SJCRH30 (cell line): ENCODE measurements at regions not wholly inside any gene's neighbourhood (a gene's known extent, or its start where the extent isn't known, plus 50 kb on each side); places are given as distances from the start of the nearest gene placed in this dataset.

ENCODE experiments used
- DNase-seq, 2 experiments: peaks; one replicate each; pipeline ENCODE4 v3.0.0-alpha.2; 2015 to 2020
- H3K27ac ChIP-seq: fragments of 250-450 bp; sonication (Bioruptor Pico); 2 replicates; pipeline ENCODE4 v1.5.1; 2020; ENCODE audit warnings: mild to moderate bottlenecking, moderate library complexity
- H3K27me3 ChIP-seq: fragments of 250-450 bp; sonication (Bioruptor Pico); 2 replicates; pipeline ENCODE4 v1.5.1; 2020; ENCODE audit warnings: mild to moderate bottlenecking, moderate library complexity
- H3K36me3 ChIP-seq: fragments of 250-450 bp; sonication (Bioruptor Pico); 2 replicates; pipeline ENCODE4 v1.5.1; 2020; ENCODE audit warnings: mild to moderate bottlenecking, moderate library complexity
- H3K4me1 ChIP-seq: fragments of 250-450 bp; sonication (Bioruptor Pico); 2 replicates; pipeline ENCODE4 v1.5.1; 2020; ENCODE audit warnings: mild to moderate bottlenecking, moderate library complexity
- H3K4me3 ChIP-seq: fragments of 250-450 bp; sonication (Bioruptor Pico); 2 replicates; pipeline ENCODE4 v1.5.1; 2020; ENCODE audit warnings: mild to moderate bottlenecking, moderate library complexity
- H3K9me3 ChIP-seq: fragments of 250-450 bp; sonication (Bioruptor Pico); replicated peaks from 2 replicates; pipeline ENCODE4 v1.5.1; 2020; ENCODE audit warnings: mild to moderate bottlenecking, moderate library complexity

GRCh38 chr14:22462923-22463322 is 126.1 kb downstream of the DAD1 start:
- DNase-seq, result no peak

GRCh38 chr14:22460461-22461195 is 128.4 kb downstream of the DAD1 start:
- H3K4me1 ChIP-seq, result no peaks in the 10 kb centered on the region
- H3K4me3 ChIP-seq, result no peak overlapping the region
- H3K27ac ChIP-seq, result no peak overlapping the region
- no peaks in the 10 kb centered on the region for H3K9me3 ChIP-seq
- no peak for DNase-seq
- H3K36me3 ChIP-seq, result no peaks in the 10 kb centered on the region
- no peaks in the 10 kb centered on the region for H3K27me3 ChIP-seq

More at GRCh38 chr14:22462923-22463322, 126.1 kb downstream of the DAD1 start:
- Histone ChIP-seq H3K27ac (no peak overlapping the region), H3K9me3 (no peaks in the 10 kb centered on the region), H3K36me3 (no peaks in the 10 kb centered on the region), H3K4me1 (no peaks in the 10 kb centered on the region), H3K4me3 (no peak overlapping the region), H3K27me3 (no peaks in the 10 kb centered on the region)

GRCh38 chr14:22458737-22459136 is 130.3 kb downstream of the DAD1 start:
- DNase-seq, result no peak
- Histone ChIP-seq H3K9me3 (no peaks in the 10 kb centered on the region), H3K4me1 (no peaks in the 10 kb centered on the region), H3K4me3 (no peak overlapping the region), H3K27me3 (no peaks in the 10 kb centered on the region), H3K27ac (no peak overlapping the region), H3K36me3 (no peaks in the 10 kb centered on the region)

GRCh38 chr14:22456998-22457594 is 131.9 kb downstream of the DAD1 start:
- H3K4me1 ChIP-seq, result no peaks in the 10 kb centered on the region
- H3K4me3 ChIP-seq, result no peak overlapping the region
- no peak for DNase-seq
- no peaks in the 10 kb centered on the region for H3K36me3 ChIP-seq
- no peaks in the 10 kb centered on the region for H3K9me3 ChIP-seq
- H3K27me3 ChIP-seq, result no peaks in the 10 kb centered on the region
- no peak overlapping the region for H3K27ac ChIP-seq

GRCh38 chr14:22456421-22456820 is 132.6 kb downstream of the DAD1 start:
- Histone ChIP-seq H3K4me1 (no peaks in the 10 kb centered on the region), H3K36me3 (no peaks in the 10 kb centered on the region), H3K27me3 (no peaks in the 10 kb centered on the region), H3K9me3 (no peaks in the 10 kb centered on the region), H3K4me3 (no peak overlapping the region), H3K27ac (no peak overlapping the region)
- no peak for DNase-seq

- H3K9me3 ChIP-seq, result no peaks in the 10 kb centered on the region
- no peaks in the 10 kb centered on the region for H3K27me3 ChIP-seq
- no peak for DNase-seq
- no peak overlapping the region for H3K4me3 ChIP-seq
- H3K4me1 ChIP-seq, result 0 out of 2 replicates have a peak, but pooled peaks cover 5% of the 10 kb centered on the region
- no peak overlapping the region for H3K27ac ChIP-seq
- H3K36me3 ChIP-seq, result no peaks in the 10 kb centered on the region
These were observed 136.7 kb downstream of the DAD1 start for GRCh38 chr14:22452330-22452729.

- Histone ChIP-seq H3K36me3 (no peaks in the 10 kb centered on the region), H3K27me3 (no peaks in the 10 kb centered on the region)
- no peak for DNase-seq
These were observed 138.8 kb downstream of the DAD1 start for GRCh38 chr14:22450266-22450665.

GRCh38 chr14:22449600-22449905 is 139.5 kb downstream of the DAD1 start:
- no peak for DNase-seq
- Histone ChIP-seq H3K36me3 (no peaks in the 10 kb centered on the region), H3K9me3 (peaks cover 7% of the 10 kb centered on the region; the same call in 1 of the 2 replicates), H3K4me3 (no peak overlapping the region), H3K4me1 (0 out of 2 replicates have a peak, but pooled peaks cover 5% of the 10 kb centered on the region), H3K27me3 (no peaks in the 10 kb centered on the region), H3K27ac (no peak overlapping the region)

More at GRCh38 chr14:22450266-22450665, 138.8 kb downstream of the DAD1 start:
- H3K4me3 ChIP-seq, result no peak overlapping the region
- 0 out of 2 replicates have a peak, but pooled peaks cover 5% of the 10 kb centered on the region for H3K4me1 ChIP-seq
- no peaks in the 10 kb centered on the region; the same call in 1 of the 2 replicates for H3K9me3 ChIP-seq
- no peak overlapping the region for H3K27ac ChIP-seq

GRCh38 chr14:22448905-22449599 is 140.0 kb downstream of the DAD1 start:
- H3K36me3 ChIP-seq, result no peaks in the 10 kb centered on the region
- peaks cover 8% of the 10 kb centered on the region; the same call in 1 of the 2 replicates for H3K9me3 ChIP-seq
- 0 out of 2 replicates have a peak, but pooled peaks cover 5% of the 10 kb centered on the region for H3K4me1 ChIP-seq
- no peak overlapping the region for H3K27ac ChIP-seq
- no peak overlapping the region for H3K4me3 ChIP-seq
- DNase-seq, result no peak
- no peaks in the 10 kb centered on the region for H3K27me3 ChIP-seq

GRCh38 chr14:22448035-22448904 is 140.8 kb downstream of the DAD1 start:
- no peak overlapping the region for H3K27ac ChIP-seq
- H3K4me1 ChIP-seq, result 0 out of 2 replicates have a peak, but pooled peaks cover 5% of the 10 kb centered on the region
- H3K36me3 ChIP-seq, result no peaks in the 10 kb centered on the region
- no peak for DNase-seq
- peaks cover 8% of the 10 kb centered on the region; the same call in 1 of the 2 replicates for H3K9me3 ChIP-seq
- no peak overlapping the region for H3K4me3 ChIP-seq
- H3K27me3 ChIP-seq, result no peaks in the 10 kb centered on the region

- H3K9me3 ChIP-seq, result no peaks in the 10 kb centered on the region
- no peaks in the 10 kb centered on the region for H3K27me3 ChIP-seq
- no peak overlapping the region for H3K27ac ChIP-seq
- H3K36me3 ChIP-seq, result no peaks in the 10 kb centered on the region
- H3K4me1 ChIP-seq, result peaks cover 6% of the 10 kb centered on the region
- H3K4me3 ChIP-seq, result no peak overlapping the region
- DNase-seq, result peak in 1 of 2 experiments; percentile 25
These were observed 150.3 kb downstream of the DAD1 start for GRCh38 chr14:22438742-22439141.

- peaks cover 25% of the 10 kb centered on the region for H3K4me1 ChIP-seq
- H3K27me3 ChIP-seq, result no peaks in the 10 kb centered on the region
- no peaks in the 10 kb centered on the region for H3K36me3 ChIP-seq
- DNase-seq, result no peak
- no peaks in the 10 kb centered on the region for H3K9me3 ChIP-seq
- H3K27ac ChIP-seq, result no peak overlapping the region
- H3K4me3 ChIP-seq, result no peak overlapping the region
These were observed 154.0 kb downstream of the DAD1 start for GRCh38 chr14:22434901-22435550.

GRCh38 chr14:22434030-22434429 is 155.0 kb downstream of the DAD1 start:
- no peak for DNase-seq
- Histone ChIP-seq H3K36me3 (no peaks in the 10 kb centered on the region), H3K27ac (no peak overlapping the region), H3K4me1 (peaks cover 25% of the 10 kb centered on the region), H3K9me3 (no peaks in the 10 kb centered on the region), H3K4me3 (no peak overlapping the region), H3K27me3 (no peaks in the 10 kb centered on the region)

GRCh38 chr14:22433069-22433468 is 156.0 kb downstream of the DAD1 start:
- H3K27ac ChIP-seq, result peak overlapping the region; percentile 26; the same call in 1 of the 2 replicates
- peaks cover 25% of the 10 kb centered on the region for H3K4me1 ChIP-seq

More at GRCh38 chr14:22433069-22433468, 156.0 kb downstream of the DAD1 start:
- no peaks in the 10 kb centered on the region for H3K36me3 ChIP-seq
- peak; percentile 33 to 65 for DNase-seq
- H3K27me3 ChIP-seq, result no peaks in the 10 kb centered on the region
- H3K9me3 ChIP-seq, result no peaks in the 10 kb centered on the region
- H3K4me3 ChIP-seq, result no peak overlapping the region
